B cell (primary cell): ENCODE measurements at regions not wholly inside any gene's neighbourhood (a gene's known extent, or its start where the extent isn't known, plus 50 kb on each side); places are given as distances from the start of the nearest gene placed in this dataset.

Source experiments
- ATAC-seq: fragments of 200-7000 bp; cut with Tn5 transposase; one replicate; pipeline ENCODE4 v1.10.0; 2021; ENCODE audit warnings: low read depth, mild to moderate bottlenecking, moderate number of reproducible peaks, moderate library complexity
- CTCF ChIA-PET: fragments of 350-600 bp; sonication (Branson Sonifier 250); formaldehyde crosslinking; loops from one replicate; lab custom pipeline; 2021; ENCODE audit warnings: antibody characterized with exemption, inconsistent platforms; lab: Charles Lee
- POLR2A ChIA-PET: fragments of 350-600 bp; sonication (Branson Sonifier 250); formaldehyde crosslinking; loops from one replicate; lab custom pipeline; 2021; ENCODE audit warnings: antibody characterized with exemption; lab: Charles Lee
- DNase-seq: peaks from one replicate; pipeline ENCODE4 v3.0.0; 2013
- H2AFZ ChIP-seq: 2 replicates; pipeline ENCODE4 v1.6.1; 2012; ENCODE audit warnings: mild to moderate bottlenecking, low read depth, low read length; ENCODE audit not compliant: insufficient read depth, poor library complexity, severe bottlenecking
- H3K27ac ChIP-seq, 2 donors: 1 replicate in 1 of 2; 2 replicates in 1 of 2; pipeline ENCODE4 v1.5.1; 2012 to 2013; ENCODE audit warnings: low read length in 2 of 2, mild to moderate bottlenecking in 2 of 2, moderate library complexity in 1 of 2
- H3K27me3 ChIP-seq, 4 experiments: fragments of 200-600 bp in 1 of 4; sonication (generic) in 1 of 4; replicated peaks in 1 of 4; 1 replicate in 2 of 4; 2 replicates in 2 of 4; pipeline versions ENCODE4 v1.6.1 to v1.7.0; 2013 to 2016; ENCODE audit warnings: low read length in 3 of 4, mild to moderate bottlenecking in 2 of 4, mixed read lengths in 1 of 4, moderate library complexity in 1 of 4; ENCODE audit not compliant: insufficient read depth in 4 of 4, control insufficient read depth in 3 of 4; ENCODE audit errors: control extremely low read depth in 1 of 4
- H3K36me3 ChIP-seq, 2 experiments: replicated peaks in 1 of 2; 1 replicate in 1 of 2; 2 replicates in 1 of 2; pipeline versions ENCODE4 v1.6.1 to v1.7.1; 2013; ENCODE audit warnings: low read length in 1 of 2; ENCODE audit not compliant: insufficient read depth in 2 of 2, control insufficient read depth in 1 of 2; ENCODE audit errors: control extremely low read depth in 1 of 2, extremely low read depth in 1 of 2
- H3K4me1 ChIP-seq, 2 donors: fragments of 200-600 bp in 1 of 2; sonication (generic) in 1 of 2; 1 replicate in 1 of 2; 2 replicates in 1 of 2; pipeline versions ENCODE4 v1.5.1 to v1.6.1; 2013 to 2017; ENCODE audit warnings: low read length in 2 of 2; ENCODE audit not compliant: control insufficient read depth in 2 of 2, insufficient read depth in 2 of 2
- H3K4me2 ChIP-seq: replicated peaks from 2 replicates; pipeline ENCODE3; 2012; ENCODE audit warnings: mild to moderate bottlenecking, low read depth, low read length; ENCODE audit not compliant: poor library complexity, severe bottlenecking
- H3K4me3 ChIP-seq, 5 experiments: fragments of 200-600 bp in 1 of 5; sonication (generic) in 1 of 5; 1 replicate in 3 of 5; 2 replicates in 2 of 5; pipeline versions ENCODE4 v1.5.1 to v1.7.0; 2011 to 2016; ENCODE audit warnings: low read length in 4 of 5, mild to moderate bottlenecking in 4 of 5, low read depth in 2 of 5, control low read depth in 1 of 5, moderate library complexity in 1 of 5; ENCODE audit not compliant: insufficient read depth in 1 of 5; ENCODE audit errors: control extremely low read depth in 1 of 5, extremely low read depth in 1 of 5
- H3K79me2 ChIP-seq: fragments of 200-600 bp; sonication (generic); one replicate; pipeline ENCODE4 v1.6.0; 2016; ENCODE audit warnings: low read length; ENCODE audit not compliant: control insufficient read depth, insufficient read depth
- H3K9ac ChIP-seq: fragments of 200-600 bp; sonication (generic); 2 replicates; pipeline ENCODE4 v1.6.1; 2017; ENCODE audit warnings: mild to moderate bottlenecking, low read length, moderate library complexity
- H3K9me3 ChIP-seq, 3 donors: one replicate each; pipeline versions ENCODE4 v1.6.1 to v1.7.1; 2013; ENCODE audit warnings: low read length in 2 of 3; ENCODE audit not compliant: control insufficient read depth in 2 of 3, insufficient read depth in 1 of 3; ENCODE audit errors: control extremely low read depth in 1 of 3
- H4K20me1 ChIP-seq: 2 replicates; pipeline ENCODE4 v1.6.0; 2012; ENCODE audit warnings: mild to moderate bottlenecking, low read length; ENCODE audit not compliant: insufficient read depth, control insufficient read depth, poor library complexity, severe bottlenecking
- H3K27ac Mint-ChIP-seq: one replicate; pipeline ENCODE4 v1.8.0; 2021; ENCODE audit warnings: mixed read lengths
- H3K27me3 Mint-ChIP-seq: one replicate; pipeline ENCODE4 v1.8.0; 2021; ENCODE audit warnings: mixed read lengths
- H3K4me1 Mint-ChIP-seq: one replicate; pipeline ENCODE4 v1.8.0; 2021; ENCODE audit warnings: mixed read lengths
- H3K4me3 Mint-ChIP-seq: one replicate; pipeline ENCODE4 v1.8.0; 2021; ENCODE audit warnings: mixed read lengths
- H3K9me3 Mint-ChIP-seq: one replicate; pipeline ENCODE4 v1.8.0; 2022; ENCODE audit warnings: mixed read lengths; ENCODE audit not compliant: insufficient read depth
- CTCF ChIP-seq: fragments of 200-600 bp; IDR thresholded peaks from one replicate; pipeline ENCODE4 v1.8.0; 2022; ENCODE audit warnings: antibody characterized with exemption, mild to moderate bottlenecking
- EZH2 ChIP-seq: IDR thresholded peaks from 2 replicates; pipeline ENCODE4 v1.6.1; 2012; ENCODE audit warnings: borderline replicate concordance, low read depth, mild to moderate bottlenecking, moderate library complexity, low read length; ENCODE audit not compliant: insufficient read depth, poor library complexity, severe bottlenecking
- WGBS: methylation state at CpG from one replicate; pipeline ENCODE4 v1.1.5; 2013; ENCODE audit warnings: missing lambda C conversion rate; ENCODE audit not compliant: insufficient coverage; 5-methylcytosine and 5-hydroxymethylcytosine counted together
- intact Hi-C: fragments of 100-400 bp; cut with micrococcal nuclease; formaldehyde crosslinking; loops from one replicate; pipeline ENCODE4 v1.10.0; 2022

- Mint-ChIP-seq H3K9me3 (no peaks in the 10 kb centered on the region), H3K4me3 (no peak overlapping the region), H3K27ac (no peak overlapping the region), H3K27me3 (no peaks in the 10 kb centered on the region), H3K4me1 (no peaks in the 10 kb centered on the region)
- Histone ChIP-seq H3K79me2 (no peaks in the 10 kb centered on the region), H2AFZ (no peak overlapping the region), H3K4me3 (no peak overlapping the region), H3K27ac (no peak overlapping the region), H4K20me1 (no peaks in the 10 kb centered on the region), H3K36me3 (no peaks in the 10 kb centered on the region), H3K4me1 (no peaks in the 10 kb centered on the region), H3K9me3 (peaks cover 0 to 2% (median 0%) of the 10 kb centered on the region in 3 donors), H3K4me2 (no peak overlapping the region), H3K9ac (no peak overlapping the region), H3K27me3 (no peaks in the 10 kb centered on the region)
- CTCF ChIA-PET = no interaction called here
- TF ChIP-seq EZH2 (no peak), CTCF (no peak)
- POLR2A ChIA-PET = no interaction called here
- no peak for ATAC-seq
- no CpG with 5 or more reads among the region's 4 CpGs for WGBS
- intact Hi-C loops = no loop called here
- no peak for DNase-seq
Observed at GRCh38 chr13:106102786-106103185, 432.7 kb downstream of the EFNB2 start.

DNA sequence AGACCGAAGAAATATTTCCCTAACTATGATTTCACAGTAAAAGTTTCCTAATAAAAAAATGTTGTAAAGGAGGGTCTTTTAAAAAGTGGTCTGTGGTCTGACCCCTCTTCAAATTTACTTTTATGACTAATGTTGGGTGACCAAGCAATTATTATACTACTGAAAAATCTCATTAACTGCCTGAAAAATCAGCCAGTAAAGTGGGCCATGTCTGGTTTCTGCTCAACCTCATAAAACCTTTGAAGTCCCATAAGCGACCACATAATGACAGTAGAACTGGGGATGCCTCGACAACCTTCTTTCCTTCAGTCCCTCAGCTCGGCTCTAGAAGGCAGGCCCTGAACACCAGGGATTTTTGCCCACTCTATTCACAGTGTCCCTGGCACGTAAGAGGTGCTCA lies 434.3 kb downstream of the EFNB2 start:
- H3K4me3 ChIP-seq = no peak overlapping the region
- H3K4me3 Mint-ChIP-seq = no peak overlapping the region
- WGBS = 82% methylated on average over 3 of the region's 5 CpGs
- no peak overlapping the region for H2AFZ ChIP-seq
- ChIA-PET POLR2A (no interaction called here), CTCF (no interaction called here)
- no peak overlapping the region for H3K9ac ChIP-seq
- H3K36me3 ChIP-seq = no peaks in the 10 kb centered on the region
- DNase-seq = no peak
- no peak for ATAC-seq
- H3K27ac ChIP-seq = no peak overlapping the region
- H3K4me2 ChIP-seq = no peak overlapping the region
- no peaks in the 10 kb centered on the region for H3K79me2 ChIP-seq
- H3K4me1 ChIP-seq = no peaks in the 10 kb centered on the region
- no peak overlapping the region for H3K27ac Mint-ChIP-seq
- no peaks in the 10 kb centered on the region for H3K4me1 Mint-ChIP-seq
- H3K27me3 ChIP-seq = no peaks in the 10 kb centered on the region
- H4K20me1 ChIP-seq = no peaks in the 10 kb centered on the region
- no peaks in the 10 kb centered on the region for H3K9me3 Mint-ChIP-seq
- no peak for TF ChIP-seq EZH2
- no peak for TF ChIP-seq CTCF
- H3K9me3 ChIP-seq = no peaks in the 10 kb centered on the region
- H3K27me3 Mint-ChIP-seq = no peaks in the 10 kb centered on the region
- intact Hi-C loops = no loop called here
